Ascending aorta (tissue), 2 donors: ENCODE measurements at regions not wholly inside any gene's neighbourhood (a gene's known extent, or its start where the extent isn't known, plus 50 kb on each side); places are given as distances from the start of the nearest gene placed in this dataset.

Experiments used
- DNase-seq, 2 donors: peaks; one replicate each; pipeline ENCODE4 v3.0.0-alpha.2; 2019; ENCODE audit warnings: low spot score in 2 of 2
- H3K27ac ChIP-seq, 2 donors: fragments of 200-600 bp; sonication (generic); one replicate each; pipeline ENCODE4 v1.5.1; 2016 to 2017; ENCODE audit warnings: mild to moderate bottlenecking in 1 of 2
- H3K27me3 ChIP-seq: fragments of 200-600 bp; sonication (generic); one replicate; pipeline ENCODE4 v1.5.1; 2017
- H3K36me3 ChIP-seq, 2 donors: fragments of 200-600 bp; sonication (generic); one replicate each; pipeline ENCODE4 v1.5.1; 2016
- H3K4me1 ChIP-seq, 2 donors: fragments of 200-600 bp; sonication (generic); one replicate each; pipeline ENCODE4 v1.5.1; 2016 to 2017; ENCODE audit warnings: mild to moderate bottlenecking in 1 of 2
- H3K4me3 ChIP-seq, 2 donors: fragments of 200-600 bp; sonication (generic); one replicate each; pipeline ENCODE4 v1.5.1; 2016 to 2017; ENCODE audit warnings: mild to moderate bottlenecking in 1 of 2
- H3K9me3 ChIP-seq, 2 donors: fragments of 200-600 bp; sonication (generic); one replicate each; pipeline ENCODE4 v1.5.1; 2016
- intact Hi-C: fragments of 100-400 bp; cut with DNase I; formaldehyde crosslinking; loops from one replicate; pipeline ENCODE4 v1.15.1; 2023
- TF ChIP-seq, protein P1 (sequence below), 3 experiments: fragments of 200-600 bp in 2 of 3; fragments of 450-650 bp in 1 of 3; sonication (generic) in 2 of 3; IDR thresholded peaks; one replicate each; pipeline ENCODE4 v1.5.1; 2016 to 2019; ENCODE audit warnings: antibody characterized with exemption in 3 of 3, mild to moderate bottlenecking in 1 of 3, moderate library complexity in 1 of 3

DNA sequence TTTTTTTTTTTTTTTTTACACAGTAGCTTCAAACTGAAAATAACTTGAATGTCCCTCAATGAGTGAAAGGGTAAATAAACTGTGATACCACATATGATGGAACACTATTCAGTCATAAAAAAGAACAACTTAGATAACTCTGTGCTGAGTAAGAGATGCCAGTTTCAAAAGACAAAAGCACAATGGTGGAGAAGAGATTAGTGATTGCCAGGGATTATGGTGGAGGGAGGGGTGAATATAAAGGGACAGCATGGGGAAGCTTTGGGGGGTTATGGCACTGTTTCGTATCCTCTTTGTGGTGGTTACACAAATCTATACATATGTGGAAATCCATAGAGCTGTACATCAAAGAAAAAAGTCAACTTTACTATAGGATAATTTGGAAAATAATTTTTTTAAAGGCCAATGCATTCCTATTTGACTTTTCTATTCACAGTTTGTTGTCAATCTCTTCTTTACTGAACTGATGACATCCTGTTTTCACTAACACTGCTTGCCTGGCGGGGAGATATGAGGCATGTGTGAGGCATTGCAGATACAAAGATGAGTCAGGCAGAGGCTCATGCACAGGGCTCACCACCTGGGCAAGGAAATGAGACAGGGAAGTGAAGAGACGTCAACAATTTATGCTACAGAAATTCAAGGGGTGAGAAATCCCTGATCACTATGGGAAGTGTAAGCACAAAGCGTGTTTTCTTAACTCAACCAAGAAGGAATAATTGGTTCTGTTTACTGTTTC lies 302.7 kb downstream of the DUSP10 start:
- Histone ChIP-seq H3K9me3 (no peaks in the 10 kb centered on the region), H3K4me1 (peaks cover 0 to 14% of the 10 kb centered on the region in 2 donors), H3K4me3 (no peak overlapping the region), H3K36me3 (no peaks in the 10 kb centered on the region), H3K27ac (peak overlapping the region in 1 of 2 donors; percentile 25), H3K27me3 (no peaks in the 10 kb centered on the region)
- intact Hi-C loops = no loop called here
- DNase-seq = no peak
- TF ChIP-seq, protein P1, sequence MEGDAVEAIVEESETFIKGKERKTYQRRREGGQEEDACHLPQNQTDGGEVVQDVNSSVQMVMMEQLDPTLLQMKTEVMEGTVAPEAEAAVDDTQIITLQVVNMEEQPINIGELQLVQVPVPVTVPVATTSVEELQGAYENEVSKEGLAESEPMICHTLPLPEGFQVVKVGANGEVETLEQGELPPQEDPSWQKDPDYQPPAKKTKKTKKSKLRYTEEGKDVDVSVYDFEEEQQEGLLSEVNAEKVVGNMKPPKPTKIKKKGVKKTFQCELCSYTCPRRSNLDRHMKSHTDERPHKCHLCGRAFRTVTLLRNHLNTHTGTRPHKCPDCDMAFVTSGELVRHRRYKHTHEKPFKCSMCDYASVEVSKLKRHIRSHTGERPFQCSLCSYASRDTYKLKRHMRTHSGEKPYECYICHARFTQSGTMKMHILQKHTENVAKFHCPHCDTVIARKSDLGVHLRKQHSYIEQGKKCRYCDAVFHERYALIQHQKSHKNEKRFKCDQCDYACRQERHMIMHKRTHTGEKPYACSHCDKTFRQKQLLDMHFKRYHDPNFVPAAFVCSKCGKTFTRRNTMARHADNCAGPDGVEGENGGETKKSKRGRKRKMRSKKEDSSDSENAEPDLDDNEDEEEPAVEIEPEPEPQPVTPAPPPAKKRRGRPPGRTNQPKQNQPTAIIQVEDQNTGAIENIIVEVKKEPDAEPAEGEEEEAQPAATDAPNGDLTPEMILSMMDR (IDR thresholded peaks at IDR 0.05) = no peak

- Histone ChIP-seq H3K9me3 (no peaks in the 10 kb centered on the region), H3K4me1 (peaks cover 0 to 14% of the 10 kb centered on the region in 2 donors), H3K36me3 (no peaks in the 10 kb centered on the region), H3K4me3 (no peak overlapping the region), H3K27me3 (no peaks in the 10 kb centered on the region), H3K27ac (peak overlapping the region in 1 of 2 donors; percentile 25)
- intact Hi-C loops = no loop called here
- no peak for DNase-seq
- TF ChIP-seq, protein P1 (IDR thresholded peaks at IDR 0.05) = no peak
These were observed 302.0 kb downstream of the DUSP10 start for GRCh38 chr1:221439747-221440501.

DNA sequence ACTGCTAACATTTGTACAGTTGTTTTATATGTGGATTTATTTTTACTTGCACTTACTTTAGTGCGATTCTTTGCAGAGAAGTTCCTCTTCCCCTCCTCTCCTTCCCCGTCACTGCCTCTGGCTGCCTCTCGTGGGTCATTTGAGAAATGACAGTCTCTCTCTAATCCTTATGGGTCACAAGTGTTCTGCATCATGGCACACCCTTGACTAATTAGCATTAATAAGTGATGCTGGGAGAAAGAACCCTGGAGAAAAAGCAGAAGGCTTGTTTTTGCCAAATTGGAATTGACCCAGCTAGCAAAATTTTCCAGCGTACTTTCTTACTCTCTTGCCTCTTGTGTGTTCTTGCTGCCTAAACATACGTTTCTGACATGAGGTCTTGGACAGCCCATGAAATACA lies 301.2 kb downstream of the DUSP10 start:
- DNase-seq = no peak
- Histone ChIP-seq H3K9me3 (no peaks in the 10 kb centered on the region), H3K27ac (peak overlapping the region in 1 of 2 donors; percentile 25), H3K27me3 (no peaks in the 10 kb centered on the region), H3K36me3 (no peaks in the 10 kb centered on the region), H3K4me1 (peaks cover 0 to 14% of the 10 kb centered on the region in 2 donors), H3K4me3 (no peak overlapping the region)
- TF ChIP-seq, protein P1 (IDR thresholded peaks at IDR 0.05) = peak in 1 of 3 experiments; percentile 9
- intact Hi-C loops = no loop called here

DNA sequence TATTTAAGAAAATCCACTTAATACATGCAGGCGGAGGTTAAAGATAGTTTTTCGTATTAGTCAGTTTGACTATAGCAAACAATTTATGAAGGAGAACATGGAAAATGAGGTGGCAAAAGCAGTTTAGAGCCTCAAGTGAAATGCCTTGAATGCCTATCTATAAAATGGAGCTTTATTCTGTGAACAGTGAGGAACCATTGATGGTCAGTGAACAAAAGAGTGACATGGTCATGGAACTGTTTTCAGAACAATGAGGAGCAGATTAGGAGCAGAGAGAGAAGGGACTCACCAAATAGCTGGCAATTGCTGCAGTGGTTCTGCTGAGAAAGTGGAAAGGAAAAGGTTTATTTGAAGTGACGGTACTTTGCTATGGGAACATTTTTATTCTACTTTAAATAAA lies 299.8 kb downstream of the DUSP10 start:
- intact Hi-C loops = no loop called here
- Histone ChIP-seq H3K4me1 (peaks cover 0 to 14% of the 10 kb centered on the region in 2 donors), H3K4me3 (no peak overlapping the region), H3K27ac (no peak overlapping the region), H3K9me3 (no peaks in the 10 kb centered on the region), H3K36me3 (no peaks in the 10 kb centered on the region), H3K27me3 (no peaks in the 10 kb centered on the region)
- no peak for DNase-seq
- TF ChIP-seq, protein P1 (IDR thresholded peaks at IDR 0.05) = no peak

DNA sequence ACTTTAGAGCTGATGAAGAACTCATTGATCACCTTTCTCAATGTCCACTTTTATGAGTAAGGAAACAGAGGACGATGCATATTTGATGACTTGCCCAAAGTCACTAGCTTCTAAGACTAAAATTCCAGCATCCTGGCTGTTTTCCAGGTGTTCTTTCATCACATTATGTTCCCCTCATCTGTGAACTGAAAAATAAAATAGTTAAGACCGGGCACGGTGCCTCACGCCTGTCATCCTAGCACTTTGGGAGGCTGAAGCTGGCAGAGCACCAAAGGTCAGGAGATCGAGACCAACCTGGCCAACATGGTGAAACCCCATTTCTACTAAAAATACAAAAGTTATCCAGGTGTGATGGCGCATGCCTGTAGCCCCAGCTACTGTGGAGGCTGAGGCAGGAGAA lies 297.5 kb downstream of the DUSP10 start:
- Histone ChIP-seq H3K27ac (no peak overlapping the region), H3K9me3 (no peaks in the 10 kb centered on the region), H3K4me1 (peaks cover 0 to 14% of the 10 kb centered on the region in 2 donors), H3K27me3 (no peaks in the 10 kb centered on the region), H3K36me3 (no peaks in the 10 kb centered on the region), H3K4me3 (no peak overlapping the region)
- intact Hi-C loops = no loop called here
- DNase-seq = no peak
- TF ChIP-seq, protein P1 (IDR thresholded peaks at IDR 0.05) = no peak
